ENCODE measurements at regions not wholly inside any gene's neighbourhood (a gene's known extent, or its start where the extent isn't known, plus 50 kb on each side); places are given as distances from the start of the nearest gene placed in this dataset.

- no peaks in the 10 kb centered on the region for H3K9me3 Mint-ChIP-seq
- no peak overlapping the region for H3K4me3 Mint-ChIP-seq
- DNase-seq (ENCODE audit: low spot score) (no peak), ATAC-seq (no peak)
- no peaks in the 10 kb centered on the region for H3K36me3 Mint-ChIP-seq
- peaks cover 7% of the 10 kb centered on the region; the same call in 1 of the 2 replicates for H3K4me1 Mint-ChIP-seq
- POLR2A ChIA-PET: no interaction called here
- CTCF ChIA-PET: no interaction called here
- no peaks in the 10 kb centered on the region for H3K27me3 Mint-ChIP-seq (ENCODE audit: low read depth)
- no peak overlapping the region for H3K27ac Mint-ChIP-seq
- TF ChIP-seq, protein P1, sequence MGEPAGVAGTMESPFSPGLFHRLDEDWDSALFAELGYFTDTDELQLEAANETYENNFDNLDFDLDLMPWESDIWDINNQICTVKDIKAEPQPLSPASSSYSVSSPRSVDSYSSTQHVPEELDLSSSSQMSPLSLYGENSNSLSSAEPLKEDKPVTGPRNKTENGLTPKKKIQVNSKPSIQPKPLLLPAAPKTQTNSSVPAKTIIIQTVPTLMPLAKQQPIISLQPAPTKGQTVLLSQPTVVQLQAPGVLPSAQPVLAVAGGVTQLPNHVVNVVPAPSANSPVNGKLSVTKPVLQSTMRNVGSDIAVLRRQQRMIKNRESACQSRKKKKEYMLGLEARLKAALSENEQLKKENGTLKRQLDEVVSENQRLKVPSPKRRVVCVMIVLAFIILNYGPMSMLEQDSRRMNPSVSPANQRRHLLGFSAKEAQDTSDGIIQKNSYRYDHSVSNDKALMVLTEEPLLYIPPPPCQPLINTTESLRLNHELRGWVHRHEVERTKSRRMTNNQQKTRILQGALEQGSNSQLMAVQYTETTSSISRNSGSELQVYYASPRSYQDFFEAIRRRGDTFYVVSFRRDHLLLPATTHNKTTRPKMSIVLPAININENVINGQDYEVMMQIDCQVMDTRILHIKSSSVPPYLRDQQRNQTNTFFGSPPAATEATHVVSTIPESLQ (CRISPR knock-in tag; IDR thresholded peaks at IDR 0.05): no peak
- TF ChIP-seq, protein P2, sequence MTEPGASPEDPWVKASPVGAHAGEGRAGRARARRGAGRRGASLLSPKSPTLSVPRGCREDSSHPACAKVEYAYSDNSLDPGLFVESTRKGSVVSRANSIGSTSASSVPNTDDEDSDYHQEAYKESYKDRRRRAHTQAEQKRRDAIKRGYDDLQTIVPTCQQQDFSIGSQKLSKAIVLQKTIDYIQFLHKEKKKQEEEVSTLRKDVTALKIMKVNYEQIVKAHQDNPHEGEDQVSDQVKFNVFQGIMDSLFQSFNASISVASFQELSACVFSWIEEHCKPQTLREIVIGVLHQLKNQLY (CRISPR knock-in tag; IDR thresholded peaks at IDR 0.05): no peak
- no peak for TF ChIP-seq KAT7 (CRISPR knock-in tag; IDR thresholded peaks at IDR 0.05; ENCODE audit: borderline replicate concordance)
- TF ChIP-seq ARID4B (CRISPR knock-in tag; IDR thresholded peaks at IDR 0.05; ENCODE audit: borderline replicate concordance): no peak
- TF ChIP-seq JAZF1 (CRISPR knock-in tag; IDR thresholded peaks at IDR 0.05): no peak
- TF ChIP-seq ZNF671 (CRISPR knock-in tag; IDR thresholded peaks at IDR 0.05): no peak
- TF ChIP-seq ETV6 (CRISPR knock-in tag; IDR thresholded peaks at IDR 0.05): no peak
- TF ChIP-seq ZNF281 (CRISPR knock-in tag; IDR thresholded peaks at IDR 0.05): no peak
- no peak for TF ChIP-seq ZNF416 (CRISPR knock-in tag; IDR thresholded peaks at IDR 0.05)
Observed at GRCh38 chr6:115323001-115323400, 737.7 kb downstream of the FRK start.

- ATAC-seq: no peak
- no peaks in the 10 kb centered on the region for H3K27me3 Mint-ChIP-seq (ENCODE audit: low read depth)
- POLR2A ChIA-PET: no interaction called here
Observed at GRCh38 chr6:115319823-115320222, 740.9 kb downstream of the FRK start.

GRCh38 chr6:115310156-115310555 lies 750.5 kb downstream of the FRK start:
- POLR2A ChIA-PET: no interaction called here
- no peak for TF ChIP-seq RELA (CRISPR knock-in tag; IDR thresholded peaks at IDR 0.05; ENCODE audit: borderline replicate concordance)
- TF ChIP-seq, protein P3, sequence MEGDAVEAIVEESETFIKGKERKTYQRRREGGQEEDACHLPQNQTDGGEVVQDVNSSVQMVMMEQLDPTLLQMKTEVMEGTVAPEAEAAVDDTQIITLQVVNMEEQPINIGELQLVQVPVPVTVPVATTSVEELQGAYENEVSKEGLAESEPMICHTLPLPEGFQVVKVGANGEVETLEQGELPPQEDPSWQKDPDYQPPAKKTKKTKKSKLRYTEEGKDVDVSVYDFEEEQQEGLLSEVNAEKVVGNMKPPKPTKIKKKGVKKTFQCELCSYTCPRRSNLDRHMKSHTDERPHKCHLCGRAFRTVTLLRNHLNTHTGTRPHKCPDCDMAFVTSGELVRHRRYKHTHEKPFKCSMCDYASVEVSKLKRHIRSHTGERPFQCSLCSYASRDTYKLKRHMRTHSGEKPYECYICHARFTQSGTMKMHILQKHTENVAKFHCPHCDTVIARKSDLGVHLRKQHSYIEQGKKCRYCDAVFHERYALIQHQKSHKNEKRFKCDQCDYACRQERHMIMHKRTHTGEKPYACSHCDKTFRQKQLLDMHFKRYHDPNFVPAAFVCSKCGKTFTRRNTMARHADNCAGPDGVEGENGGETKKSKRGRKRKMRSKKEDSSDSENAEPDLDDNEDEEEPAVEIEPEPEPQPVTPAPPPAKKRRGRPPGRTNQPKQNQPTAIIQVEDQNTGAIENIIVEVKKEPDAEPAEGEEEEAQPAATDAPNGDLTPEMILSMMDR (IDR thresholded peaks at IDR 0.05): no peak
- TF ChIP-seq, protein P4, sequence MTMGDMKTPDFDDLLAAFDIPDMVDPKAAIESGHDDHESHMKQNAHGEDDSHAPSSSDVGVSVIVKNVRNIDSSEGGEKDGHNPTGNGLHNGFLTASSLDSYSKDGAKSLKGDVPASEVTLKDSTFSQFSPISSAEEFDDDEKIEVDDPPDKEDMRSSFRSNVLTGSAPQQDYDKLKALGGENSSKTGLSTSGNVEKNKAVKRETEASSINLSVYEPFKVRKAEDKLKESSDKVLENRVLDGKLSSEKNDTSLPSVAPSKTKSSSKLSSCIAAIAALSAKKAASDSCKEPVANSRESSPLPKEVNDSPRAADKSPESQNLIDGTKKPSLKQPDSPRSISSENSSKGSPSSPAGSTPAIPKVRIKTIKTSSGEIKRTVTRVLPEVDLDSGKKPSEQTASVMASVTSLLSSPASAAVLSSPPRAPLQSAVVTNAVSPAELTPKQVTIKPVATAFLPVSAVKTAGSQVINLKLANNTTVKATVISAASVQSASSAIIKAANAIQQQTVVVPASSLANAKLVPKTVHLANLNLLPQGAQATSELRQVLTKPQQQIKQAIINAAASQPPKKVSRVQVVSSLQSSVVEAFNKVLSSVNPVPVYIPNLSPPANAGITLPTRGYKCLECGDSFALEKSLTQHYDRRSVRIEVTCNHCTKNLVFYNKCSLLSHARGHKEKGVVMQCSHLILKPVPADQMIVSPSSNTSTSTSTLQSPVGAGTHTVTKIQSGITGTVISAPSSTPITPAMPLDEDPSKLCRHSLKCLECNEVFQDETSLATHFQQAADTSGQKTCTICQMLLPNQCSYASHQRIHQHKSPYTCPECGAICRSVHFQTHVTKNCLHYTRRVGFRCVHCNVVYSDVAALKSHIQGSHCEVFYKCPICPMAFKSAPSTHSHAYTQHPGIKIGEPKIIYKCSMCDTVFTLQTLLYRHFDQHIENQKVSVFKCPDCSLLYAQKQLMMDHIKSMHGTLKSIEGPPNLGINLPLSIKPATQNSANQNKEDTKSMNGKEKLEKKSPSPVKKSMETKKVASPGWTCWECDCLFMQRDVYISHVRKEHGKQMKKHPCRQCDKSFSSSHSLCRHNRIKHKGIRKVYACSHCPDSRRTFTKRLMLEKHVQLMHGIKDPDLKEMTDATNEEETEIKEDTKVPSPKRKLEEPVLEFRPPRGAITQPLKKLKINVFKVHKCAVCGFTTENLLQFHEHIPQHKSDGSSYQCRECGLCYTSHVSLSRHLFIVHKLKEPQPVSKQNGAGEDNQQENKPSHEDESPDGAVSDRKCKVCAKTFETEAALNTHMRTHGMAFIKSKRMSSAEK (CRISPR knock-in tag; IDR thresholded peaks at IDR 0.05; ENCODE audit: borderline replicate concordance): no peak
- no peak for TF ChIP-seq CBFB (CRISPR knock-in tag; IDR thresholded peaks at IDR 0.05; ENCODE audit: low read depth)

More at GRCh38 chr6:115319823-115320222, 740.9 kb downstream of the FRK start:
- Mint-ChIP-seq H3K9me3 (no peaks in the 10 kb centered on the region), H3K27ac (no peak overlapping the region), H3K4me1 (peaks cover 7% of the 10 kb centered on the region; the same call in 1 of the 2 replicates), H3K4me3 (no peak overlapping the region), H3K36me3 (no peaks in the 10 kb centered on the region)
- CTCF ChIA-PET: no interaction called here
- no peak for DNase-seq (ENCODE audit: low spot score)
- TF ChIP-seq ZBTB21 (CRISPR knock-in tag; IDR thresholded peaks at IDR 0.05; ENCODE audit: borderline replicate concordance): no peak
- no peak for TF ChIP-seq ZNF121 (CRISPR knock-in tag; IDR thresholded peaks at IDR 0.05)
- TF ChIP-seq KAT7 (CRISPR knock-in tag; IDR thresholded peaks at IDR 0.05; ENCODE audit: borderline replicate concordance): no peak
- TF ChIP-seq HMGA2 (CRISPR knock-in tag; IDR thresholded peaks at IDR 0.05): no peak
- no peak for TF ChIP-seq ETV6 (CRISPR knock-in tag; IDR thresholded peaks at IDR 0.05)

More at GRCh38 chr6:115310156-115310555, 750.5 kb downstream of the FRK start:
- peaks cover 3% of the 10 kb centered on the region; the same call in 1 of the 2 replicates for H3K27me3 Mint-ChIP-seq (ENCODE audit: low read depth)
- H3K9me3 Mint-ChIP-seq: peaks cover 55% of the 10 kb centered on the region
- no peak overlapping the region for H3K4me3 Mint-ChIP-seq
- no peak overlapping the region for H3K27ac Mint-ChIP-seq
- ATAC-seq (peak; percentile 62; the same call in 1 of the 2 replicates), DNase-seq (ENCODE audit: low spot score) (peak; percentile 15)
- H3K36me3 Mint-ChIP-seq: peaks cover 22% of the 10 kb centered on the region
- CTCF ChIA-PET: no interaction called here
- H3K4me1 Mint-ChIP-seq: no peaks in the 10 kb centered on the region
